ENCODE measurements at regions not wholly inside any gene's neighbourhood (a gene's known extent, or its start where the extent isn't known, plus 50 kb on each side); places are given as distances from the start of the nearest gene placed in this dataset.

GRCh38 chr2:167803449-167803988 is 443.9 kb downstream of the STK39 start:
- TF ChIP-seq CTCF (IDR thresholded peaks at IDR 0.05), result no peak
- no peak for TF ChIP-seq REST (IDR thresholded peaks at IDR 0.05; ENCODE audit: insufficient read depth in 1 of 2, low read depth in 2 of 2, low read length in 1 of 2)
- no peak for TF ChIP-seq POLR2AphosphoS5 (IDR thresholded peaks at IDR 0.05; ENCODE audit: low read depth, low read length)
- TF ChIP-seq TCF7L2 (IDR thresholded peaks at IDR 0.05; ENCODE audit: low read depth, low read length), result no peak
